HFFc6 (cell line): ENCODE measurements at regions not wholly inside any gene's neighbourhood (a gene's known extent, or its start where the extent isn't known, plus 50 kb on each side); places are given as distances from the start of the nearest gene placed in this dataset.

Experiments used
- DNase-seq: peaks from one replicate; pipeline ENCODE4 v3.0.0-alpha.2; 2018
- H3K27ac Mint-ChIP-seq: 2 replicates; pipeline ENCODE4 v1.8.0; 2020; ENCODE audit warnings: mild to moderate bottlenecking, mixed read lengths
- H3K27me3 Mint-ChIP-seq: 2 replicates; pipeline ENCODE4 v1.8.0; 2021; ENCODE audit warnings: mild to moderate bottlenecking, moderate library complexity, mixed read lengths; ENCODE audit not compliant: insufficient read depth
- H3K36me3 Mint-ChIP-seq: 2 replicates; pipeline ENCODE4 v1.8.0; 2021; ENCODE audit warnings: low read depth, mixed read lengths
- H3K4me1 Mint-ChIP-seq: 2 replicates; pipeline ENCODE4 v1.8.0; 2020; ENCODE audit warnings: low read depth, mixed read lengths
- H3K4me3 Mint-ChIP-seq: 2 replicates; pipeline ENCODE4 v1.8.0; 2020; ENCODE audit warnings: mild to moderate bottlenecking, moderate library complexity, mixed read lengths
- H3K9me3 Mint-ChIP-seq: 2 replicates; pipeline ENCODE4 v1.8.0; 2020; ENCODE audit warnings: mild to moderate bottlenecking, mixed read lengths
- CTCF ChIP-seq: fragments of 200-600 bp; sonication (generic); IDR thresholded peaks from 2 replicates; pipeline ENCODE4 v1.5.0; 2021; ENCODE audit warnings: antibody characterized with exemption, mild to moderate bottlenecking

- no peak for TF ChIP-seq CTCF
- H3K27me3 Mint-ChIP-seq: peaks cover 57% of the 10 kb centered on the region
- no peak overlapping the region for H3K4me3 Mint-ChIP-seq
- no peaks in the 10 kb centered on the region for H3K36me3 Mint-ChIP-seq
- DNase-seq: no peak
- H3K9me3 Mint-ChIP-seq: no peaks in the 10 kb centered on the region
- H3K4me1 Mint-ChIP-seq: no peaks in the 10 kb centered on the region
- no peak overlapping the region for H3K27ac Mint-ChIP-seq
These were observed 91.9 kb downstream of the RPLP1 start for GRCh38 chr15:69544365-69545113.

- H3K4me3 Mint-ChIP-seq: no peak overlapping the region
- peaks cover 9% of the 10 kb centered on the region for H3K9me3 Mint-ChIP-seq
- no peak for TF ChIP-seq CTCF
- peaks cover 1% of the 10 kb centered on the region; the same call in 1 of the 2 replicates for H3K36me3 Mint-ChIP-seq
- no peaks in the 10 kb centered on the region for H3K4me1 Mint-ChIP-seq
- DNase-seq: no peak
- H3K27me3 Mint-ChIP-seq: peaks cover 51% of the 10 kb centered on the region
- H3K27ac Mint-ChIP-seq: no peak overlapping the region
These were observed 93.6 kb downstream of the RPLP1 start for GRCh38 chr15:69546182-69546581.

GRCh38 chr15:69548395-69549180 lies 96.0 kb downstream of the RPLP1 start:
- no peak for TF ChIP-seq CTCF
- Mint-ChIP-seq H3K27me3 (peaks cover 34% of the 10 kb centered on the region), H3K36me3 (peaks cover 16% of the 10 kb centered on the region), H3K9me3 (peaks cover 22% of the 10 kb centered on the region), H3K4me1 (no peaks in the 10 kb centered on the region), H3K27ac (no peak overlapping the region), H3K4me3 (no peak overlapping the region)
- no peak for DNase-seq

- H3K36me3 Mint-ChIP-seq: peaks cover 16% of the 10 kb centered on the region
- TF ChIP-seq CTCF: no peak
- no peak for DNase-seq
- H3K4me1 Mint-ChIP-seq: peaks cover 9% of the 10 kb centered on the region
- peaks cover 22% of the 10 kb centered on the region for H3K9me3 Mint-ChIP-seq
- H3K27me3 Mint-ChIP-seq: peaks cover 16% of the 10 kb centered on the region
- no peak overlapping the region for H3K4me3 Mint-ChIP-seq
- no peak overlapping the region for H3K27ac Mint-ChIP-seq
These were observed 98.9 kb downstream of the RPLP1 start for GRCh38 chr15:69551391-69552056.

GRCh38 chr15:69552057-69552815 lies 99.6 kb downstream of the RPLP1 start:
- H3K9me3 Mint-ChIP-seq: peaks cover 22% of the 10 kb centered on the region
- DNase-seq: no peak
- peaks cover 16% of the 10 kb centered on the region for H3K27me3 Mint-ChIP-seq
- no peak overlapping the region for H3K4me3 Mint-ChIP-seq
- peaks cover 16% of the 10 kb centered on the region for H3K36me3 Mint-ChIP-seq
- no peak for TF ChIP-seq CTCF
- no peak overlapping the region for H3K27ac Mint-ChIP-seq
- H3K4me1 Mint-ChIP-seq: peaks cover 16% of the 10 kb centered on the region
